Panc1 (cell line): ENCODE measurements at regions not wholly inside any gene's neighbourhood (a gene's known extent, or its start where the extent isn't known, plus 50 kb on each side); places are given as distances from the start of the nearest gene placed in this dataset.

Experiments used
- POLR2AphosphoS5 ChIP-seq: IDR thresholded peaks from 2 replicates; pipeline ENCODE4 v1.6.1; 2012; ENCODE audit warnings: mild to moderate bottlenecking, low read depth, low read length, moderate library complexity
- TF ChIP-seq, protein P1 (sequence below): fragments of 450-650 bp; IDR thresholded peaks from 2 replicates; pipeline ENCODE4 v1.5.1; 2017; ENCODE audit warnings: mild to moderate bottlenecking

DNA sequence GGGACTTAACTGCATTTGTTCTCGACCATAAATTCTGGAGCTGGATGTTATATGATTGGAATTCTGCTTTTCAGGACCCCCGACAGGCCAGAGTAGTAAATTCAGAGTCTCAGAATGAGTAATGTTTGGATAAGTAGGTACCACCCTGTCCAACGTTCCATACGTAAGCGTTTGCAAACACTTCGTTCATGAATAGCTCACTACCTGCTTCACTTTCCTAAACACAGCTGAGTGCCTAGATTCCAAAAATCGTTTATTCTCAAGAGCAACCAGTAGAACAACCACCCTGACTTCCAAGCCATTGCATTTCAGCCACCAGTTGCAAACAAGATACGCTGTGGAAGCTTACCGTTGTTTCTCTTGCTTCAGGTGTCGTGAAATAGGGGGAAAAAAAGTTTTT, 101.3 kb upstream of the DMRT1 start:
- TF ChIP-seq, protein P1, sequence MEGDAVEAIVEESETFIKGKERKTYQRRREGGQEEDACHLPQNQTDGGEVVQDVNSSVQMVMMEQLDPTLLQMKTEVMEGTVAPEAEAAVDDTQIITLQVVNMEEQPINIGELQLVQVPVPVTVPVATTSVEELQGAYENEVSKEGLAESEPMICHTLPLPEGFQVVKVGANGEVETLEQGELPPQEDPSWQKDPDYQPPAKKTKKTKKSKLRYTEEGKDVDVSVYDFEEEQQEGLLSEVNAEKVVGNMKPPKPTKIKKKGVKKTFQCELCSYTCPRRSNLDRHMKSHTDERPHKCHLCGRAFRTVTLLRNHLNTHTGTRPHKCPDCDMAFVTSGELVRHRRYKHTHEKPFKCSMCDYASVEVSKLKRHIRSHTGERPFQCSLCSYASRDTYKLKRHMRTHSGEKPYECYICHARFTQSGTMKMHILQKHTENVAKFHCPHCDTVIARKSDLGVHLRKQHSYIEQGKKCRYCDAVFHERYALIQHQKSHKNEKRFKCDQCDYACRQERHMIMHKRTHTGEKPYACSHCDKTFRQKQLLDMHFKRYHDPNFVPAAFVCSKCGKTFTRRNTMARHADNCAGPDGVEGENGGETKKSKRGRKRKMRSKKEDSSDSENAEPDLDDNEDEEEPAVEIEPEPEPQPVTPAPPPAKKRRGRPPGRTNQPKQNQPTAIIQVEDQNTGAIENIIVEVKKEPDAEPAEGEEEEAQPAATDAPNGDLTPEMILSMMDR, result no peak
- TF ChIP-seq POLR2AphosphoS5, result no peak
